Right atrium auricular region (tissue), 2 donors: ENCODE measurements at regions not wholly inside any gene's neighbourhood (a gene's known extent, or its start where the extent isn't known, plus 50 kb on each side); places are given as distances from the start of the nearest gene placed in this dataset.

ENCODE experiments used
- DNase-seq: peaks from one replicate; pipeline ENCODE4 v3.0.0-alpha.2; 2019; ENCODE audit warnings: low spot score
- H3K27ac ChIP-seq, 2 donors: fragments of 200-600 bp; sonication (generic); 1 replicate in 1 of 2; 2 replicates in 1 of 2; pipeline ENCODE4 v1.5.1; 2016 to 2019
- H3K27me3 ChIP-seq, 2 donors: fragments of 200-600 bp; sonication (generic); one replicate each; pipeline versions ENCODE4 v1.5.1 to v1.6.0; 2017 to 2019
- H3K36me3 ChIP-seq: fragments of 200-600 bp; sonication (generic); one replicate; pipeline ENCODE4 v1.5.1; 2016
- H3K4me1 ChIP-seq, 2 donors: fragments of 200-600 bp; sonication (generic); one replicate each; pipeline versions ENCODE4 v1.5.1 to v1.6.0; 2017 to 2019
- H3K4me3 ChIP-seq, 2 donors: fragments of 200-600 bp; sonication (generic); 1 replicate in 1 of 2; 2 replicates in 1 of 2; pipeline ENCODE4 v1.5.1; 2017 to 2019; ENCODE audit warnings: mild to moderate bottlenecking in 1 of 2, moderate library complexity in 1 of 2
- H3K9me3 ChIP-seq, 2 donors: fragments of 200-600 bp; sonication (generic); one replicate each; pipeline ENCODE4 v1.5.1; 2019
- CTCF ChIP-seq, 2 donors: fragments of 200-600 bp; sonication (generic); IDR thresholded peaks; one replicate each; pipeline ENCODE4 v1.5.1; 2019; ENCODE audit warnings: antibody characterized with exemption in 2 of 2

GRCh38 chr1:169003864-169004516 is 102.5 kb upstream of the ATP1B1 start:
- Histone ChIP-seq H3K36me3 (no peaks in the 10 kb centered on the region), H3K4me1 (no peaks in the 10 kb centered on the region), H3K27ac (peak overlapping the region in 1 of 2 donors; percentile 11), H3K9me3 (no peaks in the 10 kb centered on the region), H3K27me3 (no peaks in the 10 kb centered on the region), H3K4me3 (no peak overlapping the region)
- TF ChIP-seq CTCF (IDR thresholded peaks at IDR 0.05), result no peak
- peak; percentile 77 for DNase-seq

- no peak for TF ChIP-seq CTCF (IDR thresholded peaks at IDR 0.05)
- no peak for DNase-seq
- Histone ChIP-seq H3K9me3 (no peaks in the 10 kb centered on the region), H3K27me3 (no peaks in the 10 kb centered on the region), H3K27ac (no peak overlapping the region), H3K4me3 (no peak overlapping the region), H3K36me3 (no peaks in the 10 kb centered on the region), H3K4me1 (no peaks in the 10 kb centered on the region)
Measured at GRCh38 chr1:169005776-169006175, 100.7 kb upstream of the ATP1B1 start.

- no peak overlapping the region for H3K27ac ChIP-seq
- no peak overlapping the region for H3K4me3 ChIP-seq
- no peaks in the 10 kb centered on the region for H3K9me3 ChIP-seq
- H3K36me3 ChIP-seq, result no peaks in the 10 kb centered on the region
- no peaks in the 10 kb centered on the region for H3K27me3 ChIP-seq
- DNase-seq, result no peak
- no peak for TF ChIP-seq CTCF (IDR thresholded peaks at IDR 0.05)
- no peaks in the 10 kb centered on the region for H3K4me1 ChIP-seq
Measured at GRCh38 chr1:169009666-169010065, 96.8 kb upstream of the ATP1B1 start.

DNA sequence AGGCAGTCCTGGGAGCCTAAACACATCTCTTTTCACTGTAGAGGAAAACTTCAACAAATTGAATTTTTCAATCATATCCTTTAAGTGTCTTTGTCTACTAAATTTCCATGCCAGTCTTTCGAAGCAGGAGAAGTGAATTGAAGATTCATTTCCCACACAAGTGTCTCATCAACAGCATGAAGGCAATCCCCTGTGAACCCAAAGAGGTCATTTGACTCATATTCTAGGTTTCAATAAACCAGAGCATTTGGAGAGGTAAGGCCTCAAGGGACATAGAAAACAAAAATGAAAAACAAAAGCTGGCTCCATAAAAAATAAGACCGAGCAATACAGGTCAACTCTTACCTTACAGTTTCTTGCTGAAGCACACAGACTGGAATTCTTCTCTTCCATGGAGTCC is 94.1 kb upstream of the ATP1B1 start:
- H3K4me1 ChIP-seq, result no peaks in the 10 kb centered on the region
- no peak overlapping the region for H3K4me3 ChIP-seq
- no peaks in the 10 kb centered on the region for H3K27me3 ChIP-seq
- H3K9me3 ChIP-seq, result no peaks in the 10 kb centered on the region
- TF ChIP-seq CTCF (IDR thresholded peaks at IDR 0.05), result no peak
- no peak for DNase-seq
- H3K36me3 ChIP-seq, result no peaks in the 10 kb centered on the region
- H3K27ac ChIP-seq, result no peak overlapping the region

- Histone ChIP-seq H3K27ac (no peak overlapping the region), H3K9me3 (no peaks in the 10 kb centered on the region), H3K4me1 (no peaks in the 10 kb centered on the region), H3K36me3 (no peaks in the 10 kb centered on the region), H3K4me3 (no peak overlapping the region), H3K27me3 (no peaks in the 10 kb centered on the region)
- no peak for DNase-seq
- no peak for TF ChIP-seq CTCF (IDR thresholded peaks at IDR 0.05)
Measured at GRCh38 chr1:169013821-169014220, 92.7 kb upstream of the ATP1B1 start.

DNA sequence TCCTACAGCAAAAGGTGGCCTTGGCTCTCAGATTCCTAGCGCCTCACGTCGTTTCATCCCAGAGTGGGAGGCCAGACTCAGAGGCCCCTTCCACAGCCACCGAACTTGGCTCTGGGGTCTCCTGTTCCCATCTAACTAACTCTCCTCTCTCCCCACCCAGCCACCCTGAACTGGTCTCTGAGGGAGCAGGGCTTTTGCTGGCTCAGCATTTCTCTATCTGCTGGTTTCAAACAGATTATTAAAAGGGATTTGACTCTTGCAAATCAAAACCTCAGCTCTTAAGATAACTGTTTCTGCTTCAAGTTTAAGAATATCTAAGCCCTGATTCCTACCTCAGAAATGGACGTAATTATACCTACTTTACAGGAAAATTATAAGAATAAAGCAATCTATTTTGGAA is 91.0 kb upstream of the ATP1B1 start:
- no peak for DNase-seq
- H3K27ac ChIP-seq, result no peak overlapping the region
- no peak for TF ChIP-seq CTCF (IDR thresholded peaks at IDR 0.05)
- H3K4me1 ChIP-seq, result no peaks in the 10 kb centered on the region
- H3K27me3 ChIP-seq, result no peaks in the 10 kb centered on the region
- H3K9me3 ChIP-seq, result no peaks in the 10 kb centered on the region
- H3K4me3 ChIP-seq, result no peak overlapping the region
- no peaks in the 10 kb centered on the region for H3K36me3 ChIP-seq
